A549 (cell line): ENCODE measurements at regions not wholly inside any gene's neighbourhood (a gene's known extent, or its start where the extent isn't known, plus 50 kb on each side); places are given as distances from the start of the nearest gene placed in this dataset.

Source experiments
- ATAC-seq, 2 experiments: fragments of 200-7000 bp in 1 of 2; fragments of >200 bp in 1 of 2; cut with Nextera tagmentation in 1 of 2; cut with Tn5 transposase in 1 of 2; 3 replicates each; pipeline versions ENCODE4 v1.8.0 to v1.9.1; 2018 to 2020; ENCODE audit warnings: mild to moderate bottlenecking in 1 of 2, moderate library complexity in 1 of 2
- CTCF ChIA-PET: fragments of 300-600 bp; sonication (Branson Sonifier 250); formaldehyde crosslinking; extraction: SDS; loops from one replicate; lab custom pipeline; 2021; ENCODE audit warnings: antibody characterized with exemption, inconsistent platforms; lab: Yijun Ruan, JAX
- POLR2A ChIA-PET: fragments of 350-600 bp; formaldehyde crosslinking; extraction: SDS; loops from one replicate; lab custom pipeline; 2021; ENCODE audit warnings: antibody characterized with exemption, inconsistent platforms; lab: Yijun Ruan, JAX
- DNase-seq, 2 experiments: peaks; one replicate each; pipeline versions ENCODE4 v3.0.0 to v3.0.0-alpha.2; 2011 to 2016; ENCODE audit warnings: low read depth in 1 of 2, low spot score in 1 of 2
- FAIRE-seq: peaks from 2 replicates; lab custom pipeline; 2011; peaks lifted over from hg19 to GRCh38; lab: Jason Lieb, UNC
- H3K27ac ChIP-seq, 2 experiments: fragments of >200 bp; sonication (Bioruptor Twin); formaldehyde crosslinking; 3 replicates each; pipeline ENCODE4 v1.5.1; 2016 to 2017
- H3K4me1 ChIP-seq: fragments of >200 bp; sonication (Bioruptor Twin); formaldehyde crosslinking; 3 replicates; pipeline ENCODE4 v1.6.1; 2016
- H3K4me2 ChIP-seq: fragments of >200 bp; sonication (Bioruptor Twin); formaldehyde crosslinking; 3 replicates; pipeline ENCODE4 v1.6.1; 2016
- H3K4me3 ChIP-seq: fragments of >200 bp; sonication (Bioruptor Twin); formaldehyde crosslinking; 3 replicates; pipeline ENCODE4 v1.5.1; 2016
- H3K9me3 ChIP-seq: fragments of >200 bp; sonication (Bioruptor Twin); formaldehyde crosslinking; 3 replicates; pipeline ENCODE4 v1.6.1; 2016
- BHLHE40 ChIP-seq: IDR thresholded peaks from 2 replicates; pipeline ENCODE4 v1.6.1; 2012; ENCODE audit warnings: low read depth, low read length, inconsistent platforms
- CHD2 ChIP-seq: fragments of 150-350 bp; IDR thresholded peaks from 2 replicates; pipeline ENCODE4 v1.6.1; 2014; ENCODE audit warnings: low read length; ENCODE audit not compliant: partially characterized antibody
- EHMT2 ChIP-seq: fragments of 200-600 bp; sonication (generic); IDR thresholded peaks from 2 replicates; pipeline ENCODE4 v1.6.1; 2016; ENCODE audit warnings: antibody characterized with exemption, low read depth, mild to moderate bottlenecking, moderate library complexity
- EP300 ChIP-seq, 2 experiments: fragments of >200 bp; sonication (Bioruptor Twin); formaldehyde crosslinking; IDR thresholded peaks; 2 replicates in 1 of 2; 3 replicates in 1 of 2; pipeline ENCODE4 v1.6.1; 2016 to 2017
- FOXS1 ChIP-seq: fragments of 250-450 bp; sonication (Bioruptor Pico); IDR thresholded peaks from 2 replicates; pipeline ENCODE4 v1.5.0; 2020; ENCODE audit warnings: mild to moderate bottlenecking, moderate library complexity
- GATA3 ChIP-seq: IDR thresholded peaks from 2 replicates; pipeline ENCODE4 v1.6.1; 2012; ENCODE audit warnings: borderline replicate concordance
- HDAC2 ChIP-seq: fragments of 200-600 bp; sonication (generic); IDR thresholded peaks from 2 replicates; pipeline ENCODE4 v1.6.1; 2016
- HEYL ChIP-seq: fragments of 250-450 bp; sonication (Bioruptor Pico); IDR thresholded peaks from 2 replicates; pipeline ENCODE4 v1.8.0; 2021; ENCODE audit warnings: mild to moderate bottlenecking, moderate library complexity
- HOXA7 ChIP-seq: fragments of 250-450 bp; sonication (Bioruptor Pico); IDR thresholded peaks from 2 replicates; pipeline ENCODE4 v1.5.0; 2020; ENCODE audit warnings: mild to moderate bottlenecking, moderate library complexity
- HOXB13 ChIP-seq: fragments of 250-450 bp; sonication (Bioruptor Pico); IDR thresholded peaks from 2 replicates; pipeline ENCODE4 v1.5.0; 2020; ENCODE audit warnings: low read depth, mild to moderate bottlenecking, moderate library complexity
- HOXB5 ChIP-seq: fragments of 250-450 bp; sonication (Bioruptor Pico); IDR thresholded peaks from 2 replicates; pipeline ENCODE4 v1.5.0; 2020; ENCODE audit warnings: mild to moderate bottlenecking, moderate library complexity
- JUNB ChIP-seq: fragments of >200 bp; sonication (Bioruptor Twin); formaldehyde crosslinking; IDR thresholded peaks from 2 replicates; pipeline ENCODE4 v1.6.1; 2016
- KDM1A ChIP-seq: fragments of 200-600 bp; sonication (generic); IDR thresholded peaks from 2 replicates; pipeline ENCODE4 v1.6.1; 2016; ENCODE audit warnings: low read depth, mild to moderate bottlenecking
- KDM5A ChIP-seq: fragments of 200-600 bp; sonication (generic); IDR thresholded peaks from 2 replicates; pipeline ENCODE4 v1.6.1; 2016; ENCODE audit warnings: antibody characterized with exemption, mild to moderate bottlenecking
- NFE2L2 ChIP-seq: fragments of 150-350 bp; conservative IDR thresholded peaks from 2 replicates; pipeline ENCODE4 v1.6.1; 2014; ENCODE audit warnings: low read length
- PHF8 ChIP-seq: fragments of 200-600 bp; sonication (generic); IDR thresholded peaks from 2 replicates; pipeline ENCODE4 v1.6.1; 2016; ENCODE audit warnings: low read depth, mild to moderate bottlenecking, antibody characterized with exemption, moderate library complexity, borderline replicate concordance
- RARB ChIP-seq: fragments of 250-450 bp; sonication (Bioruptor Pico); IDR thresholded peaks from 2 replicates; pipeline ENCODE4 v1.8.0; 2021; ENCODE audit warnings: mild to moderate bottlenecking, moderate library complexity
- TFCP2L1 ChIP-seq: fragments of 250-450 bp; sonication (Bioruptor Pico); IDR thresholded peaks from 2 replicates; pipeline ENCODE4 v1.5.0; 2021; ENCODE audit warnings: mild to moderate bottlenecking
- WGBS: methylation state at CpG from one replicate; pipeline ENCODE4 v1.1.6; 2017; ENCODE audit errors: missing lambda C conversion rate; 5-methylcytosine and 5-hydroxymethylcytosine counted together
- TF ChIP-seq, protein P1 (sequence below): IDR thresholded peaks from 2 replicates; pipeline ENCODE4 v1.6.1; 2012
- TF ChIP-seq, protein P2 (sequence below): fragments of 200-600 bp; sonication (generic); IDR thresholded peaks from 2 replicates; pipeline ENCODE4 v1.6.1; 2016; ENCODE audit warnings: antibody characterized with exemption, mild to moderate bottlenecking, moderate library complexity
- TF ChIP-seq, protein P3 (sequence below): fragments of 150-350 bp; IDR thresholded peaks from 2 replicates; pipeline ENCODE4 v1.6.1; 2014; ENCODE audit warnings: low read depth, mild to moderate bottlenecking, low read length
- TF ChIP-seq, protein P4 (sequence below): fragments of 450-650 bp; IDR thresholded peaks from 2 replicates; pipeline ENCODE4 v1.6.1; 2014; ENCODE audit warnings: antibody characterized with exemption
- TF ChIP-seq, protein P5 (sequence below): fragments of >200 bp; sonication (Bioruptor Twin); formaldehyde crosslinking; IDR thresholded peaks from 3 replicates; pipeline ENCODE4 v1.5.1; 2016

DNA sequence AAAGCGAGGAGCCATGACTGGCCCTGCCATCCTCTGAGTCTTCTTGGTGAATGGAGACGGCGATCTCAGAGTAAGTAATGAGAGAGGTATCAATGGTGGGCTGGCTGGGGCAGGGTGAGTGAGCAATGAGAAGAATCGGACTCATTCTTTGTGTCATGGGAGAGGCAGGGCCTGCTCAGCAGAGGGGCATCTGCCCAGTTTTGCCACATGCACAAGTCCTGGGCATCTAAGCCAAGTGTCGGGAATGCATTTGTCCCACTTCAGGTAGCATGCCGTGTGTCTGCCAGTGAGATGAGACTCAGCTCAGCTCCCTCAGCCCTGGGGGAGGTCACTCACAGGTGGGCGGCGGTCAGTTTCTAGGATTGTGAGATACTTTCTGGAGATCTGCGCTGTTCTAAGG is 791.0 kb upstream of the RAB6C start:
- H3K9me3 ChIP-seq, result no peaks in the 10 kb centered on the region
- H3K27ac ChIP-seq, result no peak overlapping the region
- H3K4me1 ChIP-seq, result no peaks in the 10 kb centered on the region
- ChIA-PET POLR2A (no interaction called here), CTCF (no interaction called here)
- TF ChIP-seq HOXB13 (CRISPR knock-in tag) (no peak), EHMT2 (no peak), TFCP2L1 (CRISPR knock-in tag) (no peak), HDAC2 (no peak), KDM5A (no peak), CHD2 (no peak), GATA3 (no peak), FOXS1 (no peak), HOXA7 (CRISPR knock-in tag) (no peak), EP300 (IDR thresholded peaks at IDR 0.05) (no peak), HEYL (no peak), HOXB5 (CRISPR knock-in tag) (no peak)
- TF ChIP-seq, protein P1, sequence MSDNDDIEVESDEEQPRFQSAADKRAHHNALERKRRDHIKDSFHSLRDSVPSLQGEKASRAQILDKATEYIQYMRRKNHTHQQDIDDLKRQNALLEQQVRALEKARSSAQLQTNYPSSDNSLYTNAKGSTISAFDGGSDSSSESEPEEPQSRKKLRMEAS, result no peak
- TF ChIP-seq, protein P2, sequence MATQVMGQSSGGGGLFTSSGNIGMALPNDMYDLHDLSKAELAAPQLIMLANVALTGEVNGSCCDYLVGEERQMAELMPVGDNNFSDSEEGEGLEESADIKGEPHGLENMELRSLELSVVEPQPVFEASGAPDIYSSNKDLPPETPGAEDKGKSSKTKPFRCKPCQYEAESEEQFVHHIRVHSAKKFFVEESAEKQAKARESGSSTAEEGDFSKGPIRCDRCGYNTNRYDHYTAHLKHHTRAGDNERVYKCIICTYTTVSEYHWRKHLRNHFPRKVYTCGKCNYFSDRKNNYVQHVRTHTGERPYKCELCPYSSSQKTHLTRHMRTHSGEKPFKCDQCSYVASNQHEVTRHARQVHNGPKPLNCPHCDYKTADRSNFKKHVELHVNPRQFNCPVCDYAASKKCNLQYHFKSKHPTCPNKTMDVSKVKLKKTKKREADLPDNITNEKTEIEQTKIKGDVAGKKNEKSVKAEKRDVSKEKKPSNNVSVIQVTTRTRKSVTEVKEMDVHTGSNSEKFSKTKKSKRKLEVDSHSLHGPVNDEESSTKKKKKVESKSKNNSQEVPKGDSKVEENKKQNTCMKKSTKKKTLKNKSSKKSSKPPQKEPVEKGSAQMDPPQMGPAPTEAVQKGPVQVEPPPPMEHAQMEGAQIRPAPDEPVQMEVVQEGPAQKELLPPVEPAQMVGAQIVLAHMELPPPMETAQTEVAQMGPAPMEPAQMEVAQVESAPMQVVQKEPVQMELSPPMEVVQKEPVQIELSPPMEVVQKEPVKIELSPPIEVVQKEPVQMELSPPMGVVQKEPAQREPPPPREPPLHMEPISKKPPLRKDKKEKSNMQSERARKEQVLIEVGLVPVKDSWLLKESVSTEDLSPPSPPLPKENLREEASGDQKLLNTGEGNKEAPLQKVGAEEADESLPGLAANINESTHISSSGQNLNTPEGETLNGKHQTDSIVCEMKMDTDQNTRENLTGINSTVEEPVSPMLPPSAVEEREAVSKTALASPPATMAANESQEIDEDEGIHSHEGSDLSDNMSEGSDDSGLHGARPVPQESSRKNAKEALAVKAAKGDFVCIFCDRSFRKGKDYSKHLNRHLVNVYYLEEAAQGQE, result no peak
- TF ChIP-seq, protein P3, sequence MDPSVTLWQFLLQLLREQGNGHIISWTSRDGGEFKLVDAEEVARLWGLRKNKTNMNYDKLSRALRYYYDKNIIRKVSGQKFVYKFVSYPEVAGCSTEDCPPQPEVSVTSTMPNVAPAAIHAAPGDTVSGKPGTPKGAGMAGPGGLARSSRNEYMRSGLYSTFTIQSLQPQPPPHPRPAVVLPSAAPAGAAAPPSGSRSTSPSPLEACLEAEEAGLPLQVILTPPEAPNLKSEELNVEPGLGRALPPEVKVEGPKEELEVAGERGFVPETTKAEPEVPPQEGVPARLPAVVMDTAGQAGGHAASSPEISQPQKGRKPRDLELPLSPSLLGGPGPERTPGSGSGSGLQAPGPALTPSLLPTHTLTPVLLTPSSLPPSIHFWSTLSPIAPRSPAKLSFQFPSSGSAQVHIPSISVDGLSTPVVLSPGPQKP, result no peak
- FAIRE-seq, result no peak
- no peak overlapping the region for H3K4me2 ChIP-seq
- no peak for DNase-seq
- no peak overlapping the region for H3K4me3 ChIP-seq
- ATAC-seq, result no peak
- WGBS, result 63% methylated on average over 6 of the region's 9 CpGs

DNA sequence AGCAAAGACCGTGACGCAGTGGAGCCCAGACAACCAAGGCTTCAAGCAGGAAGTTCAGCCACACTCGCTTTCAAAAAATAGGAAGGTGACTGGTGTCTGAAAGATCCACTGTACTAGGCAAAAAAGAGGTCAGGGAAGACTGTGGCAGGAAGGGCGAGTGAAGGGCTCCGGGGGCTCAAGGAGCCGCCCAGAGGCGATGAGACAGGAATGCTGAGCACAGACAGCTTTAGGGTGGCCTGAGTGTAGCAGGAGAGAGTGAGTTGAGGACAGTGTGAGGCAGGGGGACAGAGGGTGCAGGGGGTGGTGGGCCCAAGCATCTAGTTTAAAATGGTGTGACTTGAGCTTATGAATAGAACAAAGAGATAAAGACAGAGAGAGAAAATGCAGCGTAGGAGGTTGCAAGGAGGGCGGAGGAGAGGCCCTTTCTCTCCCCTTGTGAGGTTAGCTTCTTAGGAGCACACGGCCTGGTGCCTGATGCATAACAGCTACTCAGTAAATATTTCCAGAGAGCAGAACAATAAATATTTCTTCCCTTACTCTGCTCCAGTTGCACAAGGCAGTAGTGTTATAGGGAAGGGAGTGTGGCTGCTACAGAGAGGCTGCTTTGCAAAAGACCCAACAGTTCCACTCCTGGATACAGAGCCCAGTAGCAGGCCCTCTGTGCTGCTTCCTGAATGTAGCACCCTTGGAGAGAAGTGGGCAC is 789.7 kb upstream of the RAB6C start:
- H3K9me3 ChIP-seq, result no peaks in the 10 kb centered on the region
- no peak for DNase-seq
- no peaks in the 10 kb centered on the region for H3K4me1 ChIP-seq
- H3K4me2 ChIP-seq, result no peak overlapping the region
- H3K27ac ChIP-seq, result no peak overlapping the region
- TF ChIP-seq KDM1A (no peak), PHF8 (no peak), NFE2L2 (no peak)
- TF ChIP-seq, protein P1, result no peak
- no peak for FAIRE-seq
- 35% methylated on average over 10 of the region's 10 CpGs for WGBS
- no peak for ATAC-seq
- ChIA-PET POLR2A (no interaction called here), CTCF (no interaction called here)
- no peak overlapping the region for H3K4me3 ChIP-seq

DNA sequence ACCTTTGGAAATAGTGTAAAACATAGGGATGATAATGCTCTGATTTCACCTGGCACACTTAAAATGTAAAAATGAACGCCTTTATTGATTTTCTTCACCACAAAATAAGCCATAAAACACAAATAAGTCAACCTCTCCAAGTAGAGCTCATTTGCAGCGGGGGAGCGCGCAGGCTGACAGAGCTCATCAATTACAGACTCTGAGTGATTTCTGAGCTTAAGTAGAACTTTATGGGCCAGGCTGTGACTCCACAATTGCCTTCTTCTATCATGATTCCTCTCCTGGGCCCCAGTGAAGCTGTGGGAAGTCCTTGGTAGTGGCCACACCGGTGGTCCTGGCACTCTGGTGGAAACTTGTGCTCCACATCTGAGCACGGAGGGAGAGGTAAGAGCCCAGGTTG is 789.0 kb upstream of the RAB6C start:
- FAIRE-seq (no peak), ATAC-seq (no peak), DNase-seq (no peak)
- Histone ChIP-seq H3K9me3 (no peaks in the 10 kb centered on the region), H3K4me3 (no peak overlapping the region), H3K4me2 (no peak overlapping the region), H3K27ac (no peak overlapping the region), H3K4me1 (no peaks in the 10 kb centered on the region)
- 43% methylated on average over 6 of the region's 6 CpGs for WGBS
- CTCF ChIA-PET, result no interaction called here
- TF ChIP-seq RARB (CRISPR knock-in tag) (no peak), JUNB (no peak), HOXA7 (CRISPR knock-in tag) (no peak), BHLHE40 (no peak)
- TF ChIP-seq, protein P4, sequence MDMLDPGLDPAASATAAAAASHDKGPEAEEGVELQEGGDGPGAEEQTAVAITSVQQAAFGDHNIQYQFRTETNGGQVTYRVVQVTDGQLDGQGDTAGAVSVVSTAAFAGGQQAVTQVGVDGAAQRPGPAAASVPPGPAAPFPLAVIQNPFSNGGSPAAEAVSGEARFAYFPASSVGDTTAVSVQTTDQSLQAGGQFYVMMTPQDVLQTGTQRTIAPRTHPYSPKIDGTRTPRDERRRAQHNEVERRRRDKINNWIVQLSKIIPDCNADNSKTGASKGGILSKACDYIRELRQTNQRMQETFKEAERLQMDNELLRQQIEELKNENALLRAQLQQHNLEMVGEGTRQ, result no peak
- TF ChIP-seq, protein P5, sequence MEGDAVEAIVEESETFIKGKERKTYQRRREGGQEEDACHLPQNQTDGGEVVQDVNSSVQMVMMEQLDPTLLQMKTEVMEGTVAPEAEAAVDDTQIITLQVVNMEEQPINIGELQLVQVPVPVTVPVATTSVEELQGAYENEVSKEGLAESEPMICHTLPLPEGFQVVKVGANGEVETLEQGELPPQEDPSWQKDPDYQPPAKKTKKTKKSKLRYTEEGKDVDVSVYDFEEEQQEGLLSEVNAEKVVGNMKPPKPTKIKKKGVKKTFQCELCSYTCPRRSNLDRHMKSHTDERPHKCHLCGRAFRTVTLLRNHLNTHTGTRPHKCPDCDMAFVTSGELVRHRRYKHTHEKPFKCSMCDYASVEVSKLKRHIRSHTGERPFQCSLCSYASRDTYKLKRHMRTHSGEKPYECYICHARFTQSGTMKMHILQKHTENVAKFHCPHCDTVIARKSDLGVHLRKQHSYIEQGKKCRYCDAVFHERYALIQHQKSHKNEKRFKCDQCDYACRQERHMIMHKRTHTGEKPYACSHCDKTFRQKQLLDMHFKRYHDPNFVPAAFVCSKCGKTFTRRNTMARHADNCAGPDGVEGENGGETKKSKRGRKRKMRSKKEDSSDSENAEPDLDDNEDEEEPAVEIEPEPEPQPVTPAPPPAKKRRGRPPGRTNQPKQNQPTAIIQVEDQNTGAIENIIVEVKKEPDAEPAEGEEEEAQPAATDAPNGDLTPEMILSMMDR, result no peak
- POLR2A ChIA-PET, result no interaction called here
